Heart left ventricle (tissue), 16 donors: ENCODE measurements at regions not wholly inside any gene's neighbourhood (a gene's known extent, or its start where the extent isn't known, plus 50 kb on each side); places are given as distances from the start of the nearest gene placed in this dataset.
"Not testable (repeated sequence)": the region's sequence is repeated elsewhere in the genome, so short reads cannot be mapped to it uniquely, and the experiment has no call there.

Source experiments
- ATAC-seq, 4 donors: fragments of 200-7000 bp; cut with Tn5 transposase; one replicate each; pipeline ENCODE4 v1.9.1; 2020 to 2022; ENCODE audit warnings: moderate library complexity in 4 of 4, mild to moderate bottlenecking in 3 of 4, moderate number of reproducible peaks in 1 of 4
- DNase-seq, 5 donors: peaks; one replicate each; pipeline ENCODE4 v3.0.0-alpha.2; 2020
- H3K27ac ChIP-seq, 12 donors: fragments of 200-600 bp; sonication (generic) in 4 of 12; one replicate each; pipeline versions ENCODE4 v1.5.0 to v1.8.0; 2016 to 2022; ENCODE audit warnings: mild to moderate bottlenecking in 2 of 12
- H3K27me3 ChIP-seq, 9 donors: fragments of 200-600 bp; sonication (generic) in 2 of 9; one replicate each; pipeline versions ENCODE4 v1.5.1 to v1.8.0; 2016 to 2022; ENCODE audit warnings: mild to moderate bottlenecking in 3 of 9
- H3K36me3 ChIP-seq, 9 donors: fragments of 200-600 bp; sonication (generic) in 2 of 9; one replicate each; pipeline versions ENCODE4 v1.5.0 to v1.8.0; 2018 to 2022; ENCODE audit warnings: mild to moderate bottlenecking in 2 of 9
- H3K4me1 ChIP-seq, 12 donors: fragments of 200-600 bp; sonication (generic) in 4 of 12; one replicate each; pipeline versions ENCODE4 v1.5.0 to v1.8.0; 2016 to 2022; ENCODE audit warnings: mild to moderate bottlenecking in 3 of 12
- H3K4me3 ChIP-seq, 12 donors: fragments of 200-600 bp; sonication (generic) in 4 of 12; one replicate each; pipeline versions ENCODE4 v1.5.0 to v1.8.0; 2017 to 2022; ENCODE audit warnings: mild to moderate bottlenecking in 9 of 12, moderate library complexity in 4 of 12
- H3K9me3 ChIP-seq, 12 donors: fragments of 200-600 bp; sonication (generic) in 4 of 12; one replicate each; pipeline versions ENCODE4 v1.5.0 to v1.8.0; 2016 to 2022; ENCODE audit warnings: mild to moderate bottlenecking in 1 of 12
- CTCF ChIP-seq, 12 donors: fragments of 200-600 bp; sonication (generic) in 4 of 12; IDR thresholded peaks; one replicate each; pipeline versions ENCODE4 v1.5.0 to v1.8.0; 2018 to 2022; ENCODE audit warnings: antibody characterized with exemption in 12 of 12, mild to moderate bottlenecking in 5 of 12
- POLR2A ChIP-seq, 2 donors: fragments of 450-650 bp; IDR thresholded peaks; one replicate each; pipeline ENCODE4 v1.6.1; 2017; ENCODE audit warnings: antibody characterized with exemption in 2 of 2, mild to moderate bottlenecking in 2 of 2, moderate library complexity in 2 of 2
- WGBS, 4 donors: extraction: QIAGEN DNeasy Blood & Tissue Kit in 2 of 4; methylation state at CpG; one replicate each; pipeline versions ENCODE4 v1.1.5 to v1.1.7; 2013 to 2018; 5-methylcytosine and 5-hydroxymethylcytosine counted together
- intact Hi-C, 10 donors: fragments of 100-400 bp; cut with DNase I; formaldehyde crosslinking; loops; one replicate each; pipeline versions ENCODE4 v1.11.1 to v1.14.2; 2022
- donor health status: ischemic (EF 13 %, LVEDD 7.1; RV severe dilation, severe dysfunction).
- donor health status: healthy with polysubstance abuse.
- donor health status: DM: no; HTN: yes; CAD: no.
- donor health status: DM: no; HTN: no; CAD: no.
- donor health status: ischemic (EF 25% LVEDD 6.9; RV normal size, moderate dysfunction).
- donor health status: ischemic (EF 25% LVEDD 5.7; RV mildly dilated, moderate dysfunction).
- donor health status: healthy.
- donor health status: DM: yes; HTN: yes; CAD: no.
- donor health status: ischemic (EF 35%, LVEDD 5.7; RV mildly dilated, moderate dysfunction).
- donor health status: nonischemic (EF 11% LVEDD 7.7; RV severe dilation, severe dysfunction).
- donor health status: DM: yes; HTN: yes; CAD: no.
- donor health status: PGD.
- donor health status: ischemic (EF 29% LVEDD 5.4; RV normal size, mild dysfunction).
- donor health status: nonischemic (EF 23%, LVEDD 6.1; RV moderate dilation, normal function).

DNA sequence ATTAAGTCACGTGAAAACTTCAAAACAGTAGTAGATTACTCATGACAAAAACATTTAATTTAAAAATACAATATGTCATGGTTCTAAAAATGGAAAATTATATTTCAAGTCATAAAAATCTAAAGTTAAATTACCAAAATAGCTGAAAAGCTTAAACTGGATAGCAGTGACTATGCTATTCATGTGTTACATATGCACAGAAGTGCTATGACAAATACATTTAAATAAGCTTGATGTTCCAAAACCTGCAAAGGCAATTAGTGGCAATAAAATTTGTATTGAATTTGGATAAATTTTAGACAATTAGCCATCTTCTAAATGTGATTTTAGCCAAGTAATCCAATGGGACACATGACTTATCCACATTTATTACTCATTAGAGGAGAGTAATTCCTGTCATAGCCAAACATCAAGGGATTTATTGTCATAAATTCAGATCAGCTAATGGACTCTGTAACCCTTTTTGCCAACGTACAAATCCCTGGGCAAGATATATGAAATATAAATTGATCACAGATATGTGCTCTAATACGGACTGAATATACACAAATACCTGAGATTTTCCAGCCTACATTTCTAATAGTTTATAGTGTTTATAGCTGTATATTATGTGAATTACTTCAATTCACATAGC is 419.4 kb downstream of the ISL1 start:
- DNase-seq (no peak), ATAC-seq (no peak)
- TF ChIP-seq CTCF (IDR thresholded peaks at IDR 0.05) (no peak), POLR2A (IDR thresholded peaks at IDR 0.05) (no peak)
- Histone ChIP-seq H3K27me3 (no peaks in the 10 kb centered on the region), H3K9me3 (no peaks in the 10 kb centered on the region), H3K27ac (no peak overlapping the region), H3K36me3 (no peaks in the 10 kb centered on the region), H3K4me1 (no peaks in the 10 kb centered on the region), H3K4me3 (no peak overlapping the region)
- WGBS, 4 donors = 75 to 82% (median 77%) methylated on average over 3 of the region's 3 CpGs
- intact Hi-C loops = no loop called here

DNA sequence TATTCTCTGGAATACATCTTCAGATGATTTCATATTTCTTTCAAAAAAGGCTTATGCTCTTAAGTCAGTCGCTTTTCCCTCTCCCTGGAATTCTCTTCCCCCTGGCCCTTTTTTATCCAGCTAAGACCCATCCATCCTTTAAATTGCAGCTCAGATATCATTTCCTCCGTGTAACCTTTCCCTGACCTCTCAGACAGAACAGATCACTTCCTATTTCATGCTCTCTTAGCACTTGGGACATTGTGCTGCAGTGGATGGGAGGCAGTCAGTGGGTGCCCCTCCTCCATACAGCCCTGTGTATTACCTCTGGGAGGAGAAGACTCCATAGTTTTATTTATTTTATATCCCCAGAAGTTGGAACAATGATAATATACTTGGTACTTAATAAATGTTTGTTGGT is 423.4 kb downstream of the ISL1 start:
- TF ChIP-seq POLR2A (IDR thresholded peaks at IDR 0.05) (no peak), CTCF (IDR thresholded peaks at IDR 0.05) (no peak)
- no peak for DNase-seq
- Histone ChIP-seq H3K4me1 (no peaks in the 10 kb centered on the region), H3K27ac (no peak overlapping the region), H3K9me3 (no peaks in the 10 kb centered on the region), H3K27me3 (no peaks in the 10 kb centered on the region), H3K4me3 (no peak overlapping the region), H3K36me3 (no peaks in the 10 kb centered on the region)
- intact Hi-C loops = no loop called here
- WGBS, 4 donors = 30 to 45% (median 41%) methylated on average over 2 of the region's 2 CpGs
- no peak for ATAC-seq

GRCh38 chr5:51810592-51810991 is 427.3 kb downstream of the ISL1 start:
- Histone ChIP-seq H3K27me3 (no peaks in the 10 kb centered on the region), H3K9me3 (no peaks in the 10 kb centered on the region), H3K4me3 (no peak overlapping the region), H3K36me3 (no peaks in the 10 kb centered on the region), H3K4me1 (no peaks in the 10 kb centered on the region), H3K27ac (no peak overlapping the region)
- intact Hi-C loops = no loop called here
- DNase-seq (no peak), ATAC-seq (no peak)
- WGBS, 4 donors = 28 to 50% (median 44%) methylated on average over 3 of the region's 3 CpGs
- TF ChIP-seq CTCF (IDR thresholded peaks at IDR 0.05) (no peak), POLR2A (IDR thresholded peaks at IDR 0.05) (no peak)

DNA sequence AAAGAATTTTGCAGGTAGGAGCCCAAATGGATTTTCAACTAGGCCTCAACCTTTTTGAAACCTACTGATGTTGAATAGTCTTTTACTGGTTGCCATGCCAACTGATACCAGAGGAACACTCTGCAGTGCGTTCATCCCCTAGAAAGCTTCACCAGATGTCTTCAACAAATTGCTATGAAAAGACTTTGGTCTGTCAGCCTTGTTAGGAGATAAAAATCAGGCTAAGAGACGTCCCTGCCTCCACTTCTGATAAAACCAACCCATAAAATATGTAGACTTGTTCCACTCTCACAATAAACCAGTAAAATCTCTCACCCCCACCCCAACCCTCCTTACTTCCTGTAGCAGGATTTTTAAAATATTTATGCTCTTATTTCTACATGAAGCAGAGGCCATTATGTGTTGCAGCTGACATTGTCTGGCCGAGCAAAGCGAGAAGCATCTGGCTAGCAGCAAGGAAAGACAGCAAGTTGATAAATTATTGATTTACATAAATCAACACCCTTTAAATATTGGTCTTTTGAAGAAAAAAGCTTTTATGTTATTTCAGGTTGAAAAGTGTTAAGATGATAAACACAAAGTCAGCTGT is 428.7 kb downstream of the ISL1 start:
- Histone ChIP-seq H3K4me3 (no peak overlapping the region), H3K36me3 (no peaks in the 10 kb centered on the region), H3K4me1 (no peaks in the 10 kb centered on the region), H3K27ac (no peak overlapping the region), H3K9me3 (no peaks in the 10 kb centered on the region), H3K27me3 (no peaks in the 10 kb centered on the region)
- ATAC-seq (no peak), DNase-seq (no peak)
- 42 to 54% (median 49%) methylated on average over 4 of the region's 4 CpGs for WGBS, 4 donors
- intact Hi-C loops = no loop called here
- TF ChIP-seq POLR2A (IDR thresholded peaks at IDR 0.05) = no peak
- no peak for TF ChIP-seq CTCF (IDR thresholded peaks at IDR 0.05)

DNA sequence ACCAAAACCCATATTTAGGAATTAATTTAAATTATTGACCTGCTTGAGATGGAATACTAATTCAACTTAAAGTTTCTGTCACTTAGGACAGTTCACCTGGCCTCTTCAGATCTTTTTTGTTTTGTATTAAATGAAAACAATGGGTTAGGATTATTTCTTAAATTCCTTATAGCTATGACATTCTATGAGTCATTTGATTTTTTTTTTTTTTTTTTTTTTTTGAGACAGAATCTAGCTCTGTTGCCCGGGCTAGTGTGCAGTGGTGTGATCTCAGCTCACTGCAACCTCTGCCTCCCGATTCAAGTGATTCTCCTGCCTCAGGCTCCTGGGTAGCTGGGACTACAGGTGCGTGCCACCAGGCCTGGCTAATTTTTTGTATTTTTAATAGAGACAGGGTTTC is 431.6 kb downstream of the ISL1 start:
- ATAC-seq, H3K4me1 ChIP-seq, H3K9me3 ChIP-seq, H3K27ac ChIP-seq, DNase-seq, H3K36me3 ChIP-seq, H3K27me3 ChIP-seq, H3K4me3 ChIP-seq, intact Hi-C loops: not testable (repeated sequence)
- WGBS, 4 donors = 88 to 100% (median 93%) methylated on average over 3 of the region's 3 CpGs
